GM18517 (cell line): ENCODE measurements at regions not wholly inside any gene's neighbourhood (a gene's known extent, or its start where the extent isn't known, plus 50 kb on each side); places are given as distances from the start of the nearest gene placed in this dataset.

Experiments
- ATAC-seq: cut with Tn5 transposase; IDR thresholded peaks from one replicate; pipeline ENCODE4 v1.9.1; 2021; ENCODE audit warnings: mild to moderate bottlenecking, moderate library complexity; ENCODE audit not compliant: unreplicated experiment

- no peak for ATAC-seq
Measured at GRCh38 chr10:54903745-54904144, 102.7 kb upstream of the PCDH15 start.

GRCh38 chr10:54900584-54900983 lies 99.6 kb upstream of the PCDH15 start:
- no peak for ATAC-seq

GRCh38 chr10:54880996-54881395 lies 80.0 kb upstream of the PCDH15 start:
- ATAC-seq = no peak

- ATAC-seq = no peak
Measured at GRCh38 chr10:54869022-54869421, 68.0 kb upstream of the PCDH15 start.

- ATAC-seq = no peak
Measured at GRCh38 chr10:54866666-54867065, 65.6 kb upstream of the PCDH15 start.

- no peak for ATAC-seq
Measured at GRCh38 chr10:54854843-54855242, 53.8 kb upstream of the PCDH15 start.

- ATAC-seq = no peak
Measured at GRCh38 chr10:54854389-54854788, 53.4 kb upstream of the PCDH15 start.

GRCh38 chr10:54853883-54854282 lies 52.9 kb upstream of the PCDH15 start:
- no peak for ATAC-seq
